PC-9 (cell line): ENCODE measurements at regions not wholly inside any gene's neighbourhood (a gene's known extent, or its start where the extent isn't known, plus 50 kb on each side); places are given as distances from the start of the nearest gene placed in this dataset.

ENCODE experiments used
- BruUV-seq: library from RNA; stranded (reverse); fragments of 400-500 nt; replicated peaks from 2 replicates; lab custom pipeline; 2021; lab: Mats Ljungman, UMichigan
- CTCF ChIA-PET: fragments of 300-600 bp; sonication (Branson Sonifier 250); formaldehyde crosslinking; loops from one replicate; lab custom pipeline; 2022; ENCODE audit warnings: antibody characterized with exemption; lab: Charles Lee
- POLR2A ChIA-PET: fragments of 300-600 bp; sonication (Branson Sonifier 250); formaldehyde crosslinking; loops from one replicate; lab custom pipeline; 2022; ENCODE audit warnings: antibody characterized with exemption; ENCODE audit not compliant: unreplicated experiment; lab: Charles Lee
- DNase-seq, 2 experiments: peaks; one replicate each; pipeline versions ENCODE4 v3.0.0 to v3.0.0-alpha.2; 2015 to 2022; ENCODE audit warnings: mixed read lengths in 1 of 2
- H2AFZ ChIP-seq: fragments of 200-600 bp; sonication (generic); 2 replicates; pipeline ENCODE4 v1.8.1; 2017; ENCODE audit warnings: antibody characterized with exemption
- H3F3A ChIP-seq: fragments of 200-600 bp; sonication (generic); 2 replicates; pipeline ENCODE4 v1.8.1; 2017; ENCODE audit warnings: antibody characterized with exemption, mild to moderate bottlenecking, low read depth; ENCODE audit not compliant: insufficient read depth
- H3K27ac ChIP-seq: fragments of 200-600 bp; sonication (generic); 2 replicates; pipeline ENCODE4 v1.6.1; 2016; ENCODE audit warnings: mixed run types
- H3K27me3 ChIP-seq: fragments of 200-600 bp; sonication (generic); 2 replicates; pipeline ENCODE4 v1.6.1; 2016; ENCODE audit warnings: low read depth, mixed run types; ENCODE audit not compliant: insufficient read depth
- H3K36me3 ChIP-seq: fragments of 200-600 bp; sonication (generic); 2 replicates; pipeline ENCODE4 v1.6.1; 2016; ENCODE audit warnings: low read depth, mixed run types
- H3K4me1 ChIP-seq: fragments of 200-600 bp; sonication (generic); replicated peaks from 2 replicates; pipeline ENCODE4 v1.6.1; 2016; ENCODE audit warnings: mixed run types; ENCODE audit not compliant: insufficient read depth
- H3K4me2 ChIP-seq: fragments of 200-600 bp; sonication (generic); 2 replicates; pipeline ENCODE4 v1.6.1; 2017; ENCODE audit warnings: mixed run types
- H3K4me3 ChIP-seq: fragments of 200-600 bp; sonication (generic); 2 replicates; pipeline ENCODE4 v1.6.1; 2016; ENCODE audit warnings: mixed run types
- H3K79me2 ChIP-seq: fragments of 200-600 bp; sonication (generic); 2 replicates; pipeline ENCODE4 v1.6.1; 2017; ENCODE audit warnings: low read depth, mixed run types
- H3K9me2 ChIP-seq: fragments of 200-600 bp; sonication (generic); 2 replicates; pipeline ENCODE4 v1.8.1; 2017; ENCODE audit warnings: mild to moderate bottlenecking; ENCODE audit not compliant: insufficient read depth
- H3K9me3 ChIP-seq: fragments of 200-600 bp; sonication (generic); 2 replicates; pipeline ENCODE4 v1.8.1; 2016; ENCODE audit warnings: low read depth; ENCODE audit not compliant: insufficient read depth
- H4K20me1 ChIP-seq: fragments of 200-600 bp; sonication (generic); 2 replicates; pipeline ENCODE4 v1.8.1; 2017; ENCODE audit not compliant: insufficient read depth
- EZH2 ChIP-seq: fragments of 200-600 bp; sonication (generic); IDR thresholded peaks from 2 replicates; pipeline ENCODE4 v1.8.0; 2017; ENCODE audit warnings: antibody characterized with exemption, low read depth
- intact Hi-C: fragments of 100-400 bp; cut with micrococcal nuclease; formaldehyde crosslinking; loops from one replicate; pipeline ENCODE4 v1.10.0; 2022; ENCODE audit not compliant: unreplicated experiment
- TF ChIP-seq, protein P1 (sequence below): fragments of 200-600 bp; sonication (generic); conservative IDR thresholded peaks from 2 replicates; pipeline ENCODE4 v1.6.1; 2017; ENCODE audit warnings: mixed run types, antibody characterized with exemption, mild to moderate bottlenecking, moderate library complexity

DNA sequence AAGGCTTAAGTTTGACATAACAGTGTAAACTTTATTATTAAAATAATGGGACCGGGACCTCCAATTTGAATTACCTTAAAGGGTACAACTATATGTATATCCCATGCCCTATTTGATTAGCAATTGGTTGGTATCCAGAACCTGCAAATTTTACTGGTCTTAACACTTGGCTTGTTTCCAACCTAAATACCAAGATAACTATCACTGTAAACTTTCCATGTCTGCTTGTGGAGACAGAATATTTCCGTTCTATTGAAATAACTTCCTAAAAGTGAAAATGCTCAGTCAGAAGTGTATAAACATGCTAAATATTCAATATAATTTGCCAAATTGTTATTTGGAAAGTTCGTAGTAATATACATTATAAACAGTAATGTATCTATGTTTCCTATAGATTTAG, 154.0 kb downstream of the TMEM47 start:
- no peak for TF ChIP-seq EZH2
- TF ChIP-seq, protein P1, sequence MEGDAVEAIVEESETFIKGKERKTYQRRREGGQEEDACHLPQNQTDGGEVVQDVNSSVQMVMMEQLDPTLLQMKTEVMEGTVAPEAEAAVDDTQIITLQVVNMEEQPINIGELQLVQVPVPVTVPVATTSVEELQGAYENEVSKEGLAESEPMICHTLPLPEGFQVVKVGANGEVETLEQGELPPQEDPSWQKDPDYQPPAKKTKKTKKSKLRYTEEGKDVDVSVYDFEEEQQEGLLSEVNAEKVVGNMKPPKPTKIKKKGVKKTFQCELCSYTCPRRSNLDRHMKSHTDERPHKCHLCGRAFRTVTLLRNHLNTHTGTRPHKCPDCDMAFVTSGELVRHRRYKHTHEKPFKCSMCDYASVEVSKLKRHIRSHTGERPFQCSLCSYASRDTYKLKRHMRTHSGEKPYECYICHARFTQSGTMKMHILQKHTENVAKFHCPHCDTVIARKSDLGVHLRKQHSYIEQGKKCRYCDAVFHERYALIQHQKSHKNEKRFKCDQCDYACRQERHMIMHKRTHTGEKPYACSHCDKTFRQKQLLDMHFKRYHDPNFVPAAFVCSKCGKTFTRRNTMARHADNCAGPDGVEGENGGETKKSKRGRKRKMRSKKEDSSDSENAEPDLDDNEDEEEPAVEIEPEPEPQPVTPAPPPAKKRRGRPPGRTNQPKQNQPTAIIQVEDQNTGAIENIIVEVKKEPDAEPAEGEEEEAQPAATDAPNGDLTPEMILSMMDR, result no peak
- H3K4me2 ChIP-seq, result no peak overlapping the region
- no peaks in the 10 kb centered on the region for H3K36me3 ChIP-seq
- no peak for DNase-seq
- no peaks in the 10 kb centered on the region for H3K9me2 ChIP-seq
- intact Hi-C loops, result no loop called here
- no peaks in the 10 kb centered on the region for H4K20me1 ChIP-seq
- ChIA-PET CTCF (no interaction called here), POLR2A (no interaction called here)
- H3K9me3 ChIP-seq, result no peaks in the 10 kb centered on the region
- H3K4me1 ChIP-seq, result no peaks in the 10 kb centered on the region
- no peak overlapping the region for H3K27ac ChIP-seq
- H2AFZ ChIP-seq, result no peak overlapping the region
- no peak overlapping the region for H3K4me3 ChIP-seq
- BruUV-seq, result no TSS peak
- no peaks in the 10 kb centered on the region for H3K27me3 ChIP-seq
- no peaks in the 10 kb centered on the region for H3K79me2 ChIP-seq
- H3F3A ChIP-seq, result no peaks in the 10 kb centered on the region

DNA sequence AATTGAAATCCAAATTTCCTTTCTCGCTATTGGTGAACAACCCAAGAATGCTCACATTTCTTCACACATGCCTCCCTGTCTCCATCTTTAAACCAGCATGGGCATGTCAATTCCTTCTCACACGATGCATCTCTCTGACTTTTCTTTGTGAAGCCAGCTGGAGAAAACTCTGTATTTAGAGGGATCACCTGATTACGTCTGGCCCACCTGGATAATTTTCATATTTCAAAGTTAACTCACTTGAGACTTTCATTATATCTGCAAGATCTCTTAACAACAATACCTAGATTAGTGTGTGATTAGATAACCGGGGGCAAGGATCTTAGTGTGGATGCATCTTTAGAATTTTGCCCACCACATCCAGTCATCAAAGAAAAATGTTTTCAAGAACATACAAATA, 164.0 kb downstream of the TMEM47 start:
- H3F3A ChIP-seq, result no peaks in the 10 kb centered on the region
- H4K20me1 ChIP-seq, result no peaks in the 10 kb centered on the region
- no peaks in the 10 kb centered on the region for H3K4me1 ChIP-seq
- intact Hi-C loops, result no loop called here
- no TSS peak for BruUV-seq
- TF ChIP-seq, protein P1, result no peak
- TF ChIP-seq EZH2, result no peak
- no peaks in the 10 kb centered on the region for H3K27me3 ChIP-seq
- H3K79me2 ChIP-seq, result no peaks in the 10 kb centered on the region
- no peak overlapping the region for H3K27ac ChIP-seq
- ChIA-PET CTCF (no interaction called here), POLR2A (no interaction called here)
- H3K36me3 ChIP-seq, result no peaks in the 10 kb centered on the region
- no peak overlapping the region for H2AFZ ChIP-seq
- DNase-seq, result no peak
- H3K4me3 ChIP-seq, result no peak overlapping the region
- no peaks in the 10 kb centered on the region for H3K9me2 ChIP-seq
- H3K9me3 ChIP-seq, result no peaks in the 10 kb centered on the region
- no peak overlapping the region for H3K4me2 ChIP-seq

DNA sequence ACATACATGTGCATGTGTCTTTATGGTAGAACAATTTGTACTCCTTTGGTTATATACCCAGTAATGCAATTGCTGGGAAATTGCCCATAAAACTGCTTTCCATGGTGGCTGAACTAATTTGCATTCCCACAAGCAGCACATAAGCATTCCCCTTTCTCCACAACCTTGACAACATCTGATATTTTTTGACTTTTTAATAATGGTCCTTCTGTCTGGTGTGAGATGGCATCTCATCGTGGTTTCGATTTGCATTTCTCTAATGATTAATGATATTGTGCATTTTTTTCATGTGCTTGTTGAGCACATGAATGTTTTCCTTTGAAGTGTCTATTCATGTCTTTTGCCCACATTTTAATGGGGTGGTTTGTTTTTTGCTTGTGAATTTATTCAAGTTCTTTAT, 166.0 kb downstream of the TMEM47 start:
- CTCF ChIA-PET, result no interaction called here
- DNase-seq, result no peak
- POLR2A ChIA-PET, result no interaction called here
- Histone ChIP-seq H4K20me1 (no peaks in the 10 kb centered on the region), H3K36me3 (no peaks in the 10 kb centered on the region), H3K4me3 (no peak overlapping the region), H3K27me3 (no peaks in the 10 kb centered on the region), H3K79me2 (no peaks in the 10 kb centered on the region), H2AFZ (no peak overlapping the region), H3K27ac (no peak overlapping the region), H3K9me3 (no peaks in the 10 kb centered on the region), H3K4me1 (no peaks in the 10 kb centered on the region), H3F3A (no peaks in the 10 kb centered on the region), H3K9me2 (no peaks in the 10 kb centered on the region), H3K4me2 (no peak overlapping the region)
- intact Hi-C loops, result no loop called here
- TF ChIP-seq, protein P1, result no peak
- no peak for TF ChIP-seq EZH2
- BruUV-seq, result no TSS peak
